ENCODE measurements at regions not wholly inside any gene's neighbourhood (a gene's known extent, or its start where the extent isn't known, plus 50 kb on each side); places are given as distances from the start of the nearest gene placed in this dataset.

DNA sequence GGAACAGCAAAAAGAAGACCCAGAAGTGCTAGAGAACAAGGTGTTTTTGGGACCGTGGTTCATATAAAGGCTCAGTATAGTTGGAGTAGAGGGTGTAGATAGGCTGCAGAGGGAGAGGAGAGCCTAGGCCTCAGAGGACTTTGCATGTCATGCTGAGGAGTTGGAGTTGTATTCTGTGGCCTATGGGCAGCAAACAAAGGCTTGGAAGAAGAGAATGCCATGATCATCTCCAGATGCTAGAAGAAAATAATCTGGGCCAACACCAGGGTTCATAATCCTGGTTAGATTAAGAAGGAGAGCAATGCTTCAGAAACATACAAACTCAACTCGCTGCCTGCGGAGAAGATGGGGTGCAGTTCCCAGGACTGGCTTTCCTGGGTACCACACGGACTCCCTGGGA lies 262.8 kb upstream of the USP24 start:
- DNase-seq: no peak
- peaks cover 2% of the 10 kb centered on the region for H3K9me3 Mint-ChIP-seq (ENCODE audit: unreplicated experiment)
- no peaks in the 10 kb centered on the region for H3K27me3 Mint-ChIP-seq (ENCODE audit: unreplicated experiment)
- H3K36me3 Mint-ChIP-seq (ENCODE audit: unreplicated experiment): no peaks in the 10 kb centered on the region
- TF ChIP-seq CTCF (IDR thresholded peaks at IDR 0.05; ENCODE audit: partially characterized antibody, unreplicated experiment): no peak
- H3K4me3 Mint-ChIP-seq (ENCODE audit: unreplicated experiment): no peak overlapping the region
- no peak overlapping the region for H3K27ac Mint-ChIP-seq (ENCODE audit: unreplicated experiment)
- H3K4me1 Mint-ChIP-seq (ENCODE audit: low read depth, unreplicated experiment): peaks cover 6% of the 10 kb centered on the region

DNA sequence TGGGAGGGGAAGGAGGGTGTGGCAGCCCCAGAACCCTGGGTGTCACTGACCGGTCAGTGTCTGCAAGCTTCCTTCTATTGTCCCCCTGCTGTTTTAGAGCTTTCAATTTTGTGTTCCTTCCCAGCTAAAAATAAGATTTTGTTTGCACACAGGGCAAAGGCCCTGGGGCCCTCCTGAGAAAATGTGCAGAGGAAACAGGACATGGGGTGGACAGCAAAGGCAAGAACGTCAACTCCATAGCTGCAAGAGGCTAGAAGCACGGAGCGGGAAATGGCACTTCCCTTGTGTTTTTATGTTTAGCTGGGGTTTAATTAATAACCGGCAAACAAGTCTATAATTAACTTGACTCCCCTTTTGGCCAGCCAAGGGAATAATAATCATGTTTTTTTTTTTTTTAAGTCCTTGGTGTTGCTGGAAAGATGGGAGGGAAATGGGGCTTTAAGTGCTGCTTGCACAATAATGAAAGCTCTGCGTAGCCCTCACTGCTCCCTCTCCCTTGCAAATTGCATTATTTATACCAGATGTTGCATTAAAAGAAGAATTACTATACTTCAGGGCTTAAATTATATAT lies 261.4 kb upstream of the USP24 start:
- no peak overlapping the region for H3K27ac Mint-ChIP-seq (ENCODE audit: unreplicated experiment)
- peaks cover 2% of the 10 kb centered on the region for H3K9me3 Mint-ChIP-seq (ENCODE audit: unreplicated experiment)
- no peak for DNase-seq
- no peak overlapping the region for H3K4me3 Mint-ChIP-seq (ENCODE audit: unreplicated experiment)
- H3K27me3 Mint-ChIP-seq (ENCODE audit: unreplicated experiment): no peaks in the 10 kb centered on the region
- peaks cover 6% of the 10 kb centered on the region for H3K4me1 Mint-ChIP-seq (ENCODE audit: low read depth, unreplicated experiment)
- TF ChIP-seq CTCF (IDR thresholded peaks at IDR 0.05; ENCODE audit: partially characterized antibody, unreplicated experiment): no peak
- no peaks in the 10 kb centered on the region for H3K36me3 Mint-ChIP-seq (ENCODE audit: unreplicated experiment)

DNA sequence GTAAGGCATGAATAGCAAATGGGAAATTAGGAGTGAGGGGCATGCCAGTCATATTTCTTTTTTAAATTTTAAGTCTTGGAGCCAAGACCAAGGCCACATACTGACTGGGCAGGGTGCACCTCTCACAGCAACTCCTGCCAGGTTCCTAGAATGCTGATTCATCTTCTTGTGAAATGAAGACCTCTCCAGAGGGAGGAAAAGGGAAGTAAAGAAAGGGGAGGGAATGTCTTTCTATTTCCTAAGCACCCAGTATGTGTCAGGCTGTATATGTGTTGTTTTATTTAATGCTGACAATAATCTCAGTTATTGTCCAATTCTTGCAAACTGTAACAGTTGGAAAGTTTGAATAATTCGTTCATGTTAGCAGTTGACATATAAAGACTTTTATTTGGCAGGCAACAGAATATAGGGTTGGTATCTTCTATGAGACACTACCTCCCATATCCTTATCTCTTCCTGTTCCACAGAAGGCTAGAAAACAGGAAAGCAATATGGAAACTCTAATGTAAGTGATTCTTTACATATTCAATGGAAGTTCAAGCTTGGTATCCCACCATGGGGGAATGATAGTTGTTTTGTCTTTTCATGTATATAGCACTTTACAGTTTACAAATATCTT lies 259.1 kb upstream of the USP24 start:
- H3K4me1 Mint-ChIP-seq (ENCODE audit: low read depth, unreplicated experiment): peaks cover 6% of the 10 kb centered on the region
- no peaks in the 10 kb centered on the region for H3K27me3 Mint-ChIP-seq (ENCODE audit: unreplicated experiment)
- DNase-seq: no peak
- H3K27ac Mint-ChIP-seq (ENCODE audit: unreplicated experiment): no peak overlapping the region
- TF ChIP-seq CTCF (IDR thresholded peaks at IDR 0.05; ENCODE audit: partially characterized antibody, unreplicated experiment): no peak
- H3K9me3 Mint-ChIP-seq (ENCODE audit: unreplicated experiment): peaks cover 2% of the 10 kb centered on the region
- no peaks in the 10 kb centered on the region for H3K36me3 Mint-ChIP-seq (ENCODE audit: unreplicated experiment)
- H3K4me3 Mint-ChIP-seq (ENCODE audit: unreplicated experiment): no peak overlapping the region

DNA sequence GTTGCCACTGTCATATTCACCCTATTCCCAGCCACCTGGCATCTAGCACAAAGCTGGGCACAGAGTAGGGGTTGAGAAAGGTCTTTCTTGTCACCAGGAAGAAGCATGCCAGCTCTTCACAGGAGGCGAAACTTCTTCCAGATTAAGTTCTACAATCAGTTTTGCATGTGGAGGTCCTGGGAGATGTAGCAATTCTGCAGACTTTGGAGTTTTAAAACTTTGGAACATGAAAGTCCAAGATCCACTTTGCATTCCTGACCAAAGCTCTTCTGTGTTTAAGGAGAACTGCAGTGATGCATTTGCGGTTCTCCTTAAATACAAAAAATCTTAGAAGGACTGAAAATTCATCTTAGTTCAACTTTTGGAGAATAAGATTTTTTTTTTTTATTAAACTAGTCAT lies 258.5 kb upstream of the USP24 start:
- H3K27ac Mint-ChIP-seq (ENCODE audit: unreplicated experiment): no peak overlapping the region
- H3K9me3 Mint-ChIP-seq (ENCODE audit: unreplicated experiment): peaks cover 2% of the 10 kb centered on the region
- peaks cover 5% of the 10 kb centered on the region for H3K4me1 Mint-ChIP-seq (ENCODE audit: low read depth, unreplicated experiment)
- no peak for DNase-seq
- no peaks in the 10 kb centered on the region for H3K27me3 Mint-ChIP-seq (ENCODE audit: unreplicated experiment)
- no peaks in the 10 kb centered on the region for H3K36me3 Mint-ChIP-seq (ENCODE audit: unreplicated experiment)
- H3K4me3 Mint-ChIP-seq (ENCODE audit: unreplicated experiment): no peak overlapping the region
- no peak for TF ChIP-seq CTCF (IDR thresholded peaks at IDR 0.05; ENCODE audit: partially characterized antibody, unreplicated experiment)

GRCh38 chr1:55472784-55473183 lies 257.6 kb upstream of the USP24 start:
- no peaks in the 10 kb centered on the region for H3K36me3 Mint-ChIP-seq (ENCODE audit: unreplicated experiment)
- H3K4me3 Mint-ChIP-seq (ENCODE audit: unreplicated experiment): no peak overlapping the region
- peaks cover under 1% of the 10 kb centered on the region for H3K4me1 Mint-ChIP-seq (ENCODE audit: low read depth, unreplicated experiment)
- H3K9me3 Mint-ChIP-seq (ENCODE audit: unreplicated experiment): peaks cover 2% of the 10 kb centered on the region
- TF ChIP-seq CTCF (IDR thresholded peaks at IDR 0.05; ENCODE audit: partially characterized antibody, unreplicated experiment): no peak
- DNase-seq: no peak
- H3K27ac Mint-ChIP-seq (ENCODE audit: unreplicated experiment): no peak overlapping the region
- H3K27me3 Mint-ChIP-seq (ENCODE audit: unreplicated experiment): no peaks in the 10 kb centered on the region

Data from glutamatergic neuron (in vitro differentiated cells).